GM18502 (cell line): ENCODE measurements at regions not wholly inside any gene's neighbourhood (a gene's known extent, or its start where the extent isn't known, plus 50 kb on each side); places are given as distances from the start of the nearest gene placed in this dataset.

Experiments
- ATAC-seq: cut with Tn5 transposase; IDR thresholded peaks from one replicate; pipeline ENCODE4 v1.9.1; 2021; ENCODE audit warnings: mild to moderate bottlenecking; ENCODE audit not compliant: unreplicated experiment, poor library complexity

DNA sequence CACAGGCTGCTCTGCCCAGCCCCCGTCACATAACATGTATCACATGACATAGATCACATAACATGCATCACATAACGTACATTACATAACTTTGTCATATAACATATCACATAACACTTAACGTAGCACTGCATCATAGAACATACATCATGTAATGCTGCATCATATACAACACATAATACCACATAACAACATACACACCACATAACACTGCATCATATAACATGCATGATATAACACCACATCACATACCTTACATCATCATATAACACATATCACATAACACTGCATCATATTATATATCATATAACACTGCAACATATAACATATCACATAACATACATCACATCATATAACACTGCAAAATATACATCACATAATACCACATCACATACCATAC lies 83.8 kb downstream of the AXIN2 start:
- ATAC-seq: no peak

- ATAC-seq: no peak
Observed at GRCh38 chr17:65474660-65475059, 86.8 kb downstream of the AXIN2 start.

DNA sequence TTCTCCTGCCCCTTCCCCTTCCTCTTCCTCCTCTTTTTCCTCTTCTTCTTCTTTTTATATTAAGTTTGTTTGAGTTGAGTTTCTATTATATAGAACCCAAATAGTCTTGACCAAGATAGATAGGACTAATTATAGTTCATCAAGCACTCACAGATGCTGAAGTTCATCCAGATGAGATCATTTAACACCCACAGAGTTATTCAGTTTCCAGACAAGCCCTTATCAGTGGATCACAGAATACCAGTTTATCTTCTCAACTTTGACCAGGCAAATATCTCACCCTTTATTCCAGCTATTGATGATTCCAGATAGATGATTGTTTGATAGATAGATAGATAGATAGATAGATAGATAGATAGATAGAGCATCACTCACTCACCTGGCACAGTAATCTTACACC lies 87.5 kb downstream of the AXIN2 start:
- no peak for ATAC-seq

DNA sequence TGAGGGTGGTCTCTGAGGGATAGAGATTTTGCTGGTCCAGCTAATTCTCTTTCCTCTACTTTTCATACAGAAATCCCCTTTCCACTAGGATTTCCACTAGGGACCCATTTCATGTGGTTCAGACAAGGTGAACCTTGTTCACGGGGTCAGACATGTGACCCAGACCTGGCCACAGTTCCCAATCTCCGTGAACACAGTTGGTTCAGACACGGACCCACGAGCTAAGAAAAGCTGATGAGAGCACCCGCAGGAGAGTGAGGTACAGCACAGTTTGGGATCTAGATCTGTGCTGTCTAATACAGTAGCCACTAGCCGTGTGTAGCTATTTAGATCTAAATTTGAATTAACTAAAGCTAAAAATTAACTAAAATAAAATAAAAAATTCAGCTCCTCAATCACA lies 88.1 kb downstream of the AXIN2 start:
- ATAC-seq: no peak

- no peak for ATAC-seq
Observed at GRCh38 chr17:65472666-65473309, 88.7 kb downstream of the AXIN2 start.

GRCh38 chr17:65470783-65471182 lies 90.7 kb downstream of the AXIN2 start:
- no peak for ATAC-seq

DNA sequence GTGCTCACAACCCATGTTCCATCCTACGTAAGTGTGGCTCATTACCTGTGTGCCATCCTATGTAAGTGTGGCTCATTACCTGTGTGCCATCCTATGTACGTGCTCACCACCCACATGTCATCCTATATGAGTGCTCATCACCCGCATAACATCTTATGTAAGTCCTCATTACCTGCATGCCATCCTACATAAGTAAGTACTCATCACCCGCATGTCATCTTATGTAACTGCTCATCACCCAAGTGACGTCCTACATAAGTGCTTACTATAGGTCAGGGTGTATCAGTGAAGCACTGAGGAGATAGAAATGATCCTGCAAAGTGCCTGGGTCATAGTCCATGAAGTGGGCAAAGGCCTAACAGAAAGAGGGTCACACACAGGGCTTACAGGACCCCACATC lies 93.1 kb downstream of the AXIN2 start:
- ATAC-seq: no peak

DNA sequence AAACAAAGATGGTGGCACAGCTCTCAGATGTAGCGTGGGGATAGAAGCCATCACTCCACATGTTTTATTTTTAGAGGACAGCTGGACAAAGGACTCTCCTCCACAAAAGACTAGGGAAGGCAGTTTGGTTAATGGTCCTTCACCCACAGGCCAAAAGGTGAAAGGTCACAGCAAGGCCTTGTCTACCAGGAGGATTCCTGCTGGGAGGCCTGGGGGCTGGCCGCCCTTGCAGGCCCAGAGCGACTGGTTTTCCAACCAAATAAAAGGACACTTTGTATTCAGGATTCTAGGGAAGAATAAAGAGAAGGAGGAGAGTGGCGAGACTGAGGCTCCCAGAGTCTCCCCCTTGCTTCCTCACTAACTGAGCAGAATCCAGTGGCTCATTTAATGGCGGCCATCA lies 94.3 kb downstream of the AXIN2 start:
- no peak for ATAC-seq

- no peak for ATAC-seq
Observed at GRCh38 chr17:65466547-65466946, 94.9 kb downstream of the AXIN2 start.

DNA sequence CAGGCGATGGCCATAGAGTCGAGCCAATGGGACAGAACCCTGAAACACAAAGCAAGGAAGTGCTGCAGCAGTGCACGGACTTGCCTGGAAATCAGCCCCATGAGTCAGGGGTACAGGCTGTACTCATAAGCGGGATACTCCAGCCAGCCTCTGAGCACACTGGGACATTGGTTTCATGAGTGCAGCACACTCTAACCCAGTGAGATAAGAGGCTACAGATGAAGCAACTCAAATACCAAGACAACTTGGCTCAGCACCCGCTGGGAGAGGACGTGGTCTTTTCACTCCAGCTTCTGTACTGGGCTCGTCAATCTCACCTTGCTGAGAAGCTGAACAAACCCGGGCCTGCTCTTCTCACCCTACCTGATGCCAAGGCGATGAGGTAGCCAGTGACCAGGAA lies 98.2 kb downstream of the AXIN2 start:
- no peak for ATAC-seq

DNA sequence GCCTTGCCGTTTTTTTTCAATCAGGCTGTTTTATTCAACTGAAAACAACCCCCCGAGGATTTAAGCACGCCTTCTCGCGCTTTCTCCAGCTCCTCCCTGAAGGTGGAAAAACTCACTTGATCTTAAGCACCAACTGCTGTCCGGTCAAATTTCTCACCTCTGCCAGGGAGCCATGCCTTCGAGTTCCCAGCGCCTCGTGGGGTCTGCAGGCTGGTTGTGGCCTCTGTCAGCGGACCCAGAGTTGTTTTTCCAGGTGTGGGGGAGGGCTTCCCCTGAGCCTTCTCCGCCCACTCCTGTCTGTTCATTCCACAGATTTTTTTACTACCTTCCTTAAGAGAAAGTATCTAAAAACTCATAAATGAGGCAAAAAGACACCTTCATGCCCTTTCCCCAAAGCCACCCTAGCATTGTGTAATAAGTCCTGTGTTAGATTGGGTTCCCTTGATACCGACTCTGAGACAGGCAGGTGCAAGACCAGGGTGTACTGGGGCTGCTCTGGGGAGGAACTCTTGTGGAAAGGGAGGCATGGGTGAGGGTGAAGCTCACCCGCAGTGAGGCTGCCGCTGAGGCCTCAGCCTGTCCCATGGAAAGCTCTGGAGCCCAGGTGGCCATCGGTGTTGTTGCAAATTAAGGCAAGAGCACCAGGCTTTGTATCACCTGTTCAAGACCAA lies 101.6 kb downstream of the AXIN2 start:
- ATAC-seq: no peak

- no peak for ATAC-seq
Observed at GRCh38 chr17:65457635-65458257, 103.7 kb downstream of the AXIN2 start.

GRCh38 chr17:65457183-65457582 lies 104.3 kb downstream of the AXIN2 start:
- ATAC-seq: no peak

GRCh38 chr17:65456368-65457151 lies 104.9 kb downstream of the AXIN2 start:
- ATAC-seq: no peak

DNA sequence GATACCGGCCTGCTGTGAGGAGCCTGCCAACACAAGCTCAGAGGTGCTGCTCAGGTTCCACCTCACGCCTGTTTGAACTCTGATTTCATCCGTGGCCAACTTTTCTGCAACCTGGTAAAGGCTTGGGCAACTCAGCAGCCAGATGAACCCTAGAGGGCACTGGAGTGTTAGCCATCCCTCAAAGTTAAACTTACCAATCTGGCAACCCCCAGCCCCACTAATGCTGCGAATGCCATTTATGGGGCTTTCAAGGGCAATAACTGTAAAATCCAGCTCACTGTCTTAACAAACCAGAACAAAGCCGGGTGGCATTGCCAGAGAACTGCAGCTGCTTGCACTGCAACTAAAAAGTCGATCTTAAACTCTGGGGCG lies 105.5 kb downstream of the AXIN2 start:
- no peak for ATAC-seq

DNA sequence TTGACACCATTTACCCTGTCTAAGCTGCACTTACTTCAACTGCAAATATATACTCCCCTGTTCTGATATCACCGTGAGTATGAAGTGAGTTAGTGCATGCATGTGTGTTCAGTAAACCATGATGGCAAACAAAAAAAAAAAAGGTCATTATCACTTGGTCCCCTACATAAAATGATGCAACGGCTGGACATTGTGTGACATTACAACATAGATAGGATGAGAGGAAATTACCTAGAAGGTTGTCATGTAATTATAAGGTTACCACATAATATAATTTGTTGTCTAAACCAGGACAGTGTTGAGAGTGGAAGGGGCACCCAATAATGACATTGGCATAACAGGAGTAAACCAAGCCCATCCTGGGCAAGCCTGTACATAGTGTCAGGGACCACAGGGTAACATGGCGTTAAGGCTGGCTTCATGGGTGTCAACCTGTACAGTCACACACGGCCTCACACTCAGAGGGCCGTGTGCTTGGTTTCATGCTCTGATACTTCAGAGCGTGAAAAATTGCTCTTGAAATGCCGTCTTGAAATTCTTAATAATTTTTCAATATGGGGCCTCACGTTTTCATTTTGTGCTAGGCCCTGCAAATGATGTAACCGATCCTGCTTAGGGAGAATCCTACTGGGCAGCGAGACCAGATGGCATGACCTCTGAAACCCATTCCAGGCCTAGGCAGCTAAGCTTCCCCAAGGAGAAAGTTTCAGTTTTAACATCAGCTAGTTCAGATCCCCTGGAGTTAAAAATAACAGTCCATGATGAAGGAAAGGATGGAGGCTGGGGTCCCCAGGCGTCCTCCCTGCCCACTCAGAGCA lies 106.1 kb downstream of the AXIN2 start:
- no peak for ATAC-seq

- ATAC-seq: no peak
Observed at GRCh38 chr17:65453204-65453931, 108.1 kb downstream of the AXIN2 start.

DNA sequence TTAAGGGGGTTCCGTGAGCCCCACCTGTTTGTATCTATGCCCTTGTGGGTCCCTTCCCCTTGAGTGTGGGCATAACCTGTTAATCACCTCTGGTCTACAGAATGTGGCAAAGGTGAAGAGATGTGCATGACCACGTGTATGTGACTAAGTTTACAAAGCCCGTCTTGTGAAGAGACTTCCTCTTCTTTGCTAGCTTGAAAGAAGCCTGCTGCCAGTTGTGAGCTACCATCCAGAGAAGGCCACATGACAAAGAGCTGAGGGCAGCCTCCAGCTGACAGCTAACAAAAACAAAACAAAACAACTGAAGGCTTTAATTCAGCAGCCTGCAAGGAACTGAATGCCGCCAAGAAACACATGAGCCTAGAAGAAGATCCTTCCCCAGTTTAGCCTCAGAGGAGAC lies 112.0 kb downstream of the AXIN2 start:
- no peak for ATAC-seq

DNA sequence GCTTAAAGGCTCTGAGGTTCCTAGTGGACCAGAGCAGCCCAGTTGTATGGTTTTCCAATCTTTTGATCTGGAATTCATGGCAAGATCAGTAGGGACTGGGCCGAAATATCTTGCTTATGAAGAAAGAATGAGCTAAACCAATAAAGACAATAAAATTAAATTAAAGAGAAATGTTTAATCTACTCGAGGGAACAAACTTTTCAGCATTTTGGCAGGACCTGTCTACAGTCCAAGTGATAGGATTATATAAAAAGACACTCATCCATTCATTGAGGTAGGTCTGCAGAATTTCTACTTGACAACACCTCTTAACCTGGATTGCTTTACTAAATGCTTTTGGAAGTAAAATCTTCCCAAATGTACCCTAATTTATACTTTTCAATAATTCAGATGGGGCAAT lies 113.6 kb downstream of the AXIN2 start:
- ATAC-seq: no peak
